ENCODE measurements at regions not wholly inside any gene's neighbourhood (a gene's known extent, or its start where the extent isn't known, plus 50 kb on each side); places are given as distances from the start of the nearest gene placed in this dataset.

- Histone ChIP-seq H3K9me3 (ENCODE audit: control insufficient read depth, insufficient read depth, low read length) (no peaks in the 10 kb centered on the region), H3K27ac (ENCODE audit: low read depth, low read length) (no peak overlapping the region), H3K4me3 (ENCODE audit: low read depth, low read length) (no peak overlapping the region), H3K27me3 (ENCODE audit: control insufficient read depth, insufficient read depth, low read length) (no peaks in the 10 kb centered on the region), H3K9ac (ENCODE audit: low read depth, low read length) (no peak overlapping the region), H3K4me1 (ENCODE audit: control insufficient read depth, insufficient read depth, low read length) (no peaks in the 10 kb centered on the region), H3K36me3 (ENCODE audit: control insufficient read depth, insufficient read depth, low read length) (no peaks in the 10 kb centered on the region)
Observed at GRCh38 chr10:108000365-108000764, 835.9 kb upstream of the SORCS1 start.

- Histone ChIP-seq H3K27ac (ENCODE audit: low read depth, low read length) (no peak overlapping the region), H3K27me3 (ENCODE audit: control insufficient read depth, insufficient read depth, low read length) (no peaks in the 10 kb centered on the region), H3K4me1 (ENCODE audit: control insufficient read depth, insufficient read depth, low read length) (peaks cover 4% of the 10 kb centered on the region; the same call in 1 of the 2 replicates), H3K9ac (ENCODE audit: low read depth, low read length) (no peak overlapping the region), H3K4me3 (ENCODE audit: low read depth, low read length) (no peak overlapping the region), H3K36me3 (ENCODE audit: control insufficient read depth, insufficient read depth, low read length) (no peaks in the 10 kb centered on the region), H3K9me3 (ENCODE audit: control insufficient read depth, insufficient read depth, low read length) (no peaks in the 10 kb centered on the region)
Observed at GRCh38 chr10:107994621-107995270, 830.2 kb upstream of the SORCS1 start.

- Histone ChIP-seq H3K36me3 (ENCODE audit: control insufficient read depth, insufficient read depth, low read length) (no peaks in the 10 kb centered on the region), H3K4me3 (ENCODE audit: low read depth, low read length) (no peak overlapping the region), H3K27me3 (ENCODE audit: control insufficient read depth, insufficient read depth, low read length) (no peaks in the 10 kb centered on the region), H3K27ac (ENCODE audit: low read depth, low read length) (no peak overlapping the region), H3K4me1 (ENCODE audit: control insufficient read depth, insufficient read depth, low read length) (no peaks in the 10 kb centered on the region), H3K9ac (ENCODE audit: low read depth, low read length) (no peak overlapping the region), H3K9me3 (ENCODE audit: control insufficient read depth, insufficient read depth, low read length) (no peaks in the 10 kb centered on the region)
Observed at GRCh38 chr10:107986571-107986970, 822.1 kb upstream of the SORCS1 start.

- H3K27me3 ChIP-seq (ENCODE audit: control insufficient read depth, insufficient read depth, low read length), result no peaks in the 10 kb centered on the region
- H3K27ac ChIP-seq (ENCODE audit: low read depth, low read length), result no peak overlapping the region
- no peaks in the 10 kb centered on the region for H3K36me3 ChIP-seq (ENCODE audit: control insufficient read depth, insufficient read depth, low read length)
- no peak overlapping the region for H3K9ac ChIP-seq (ENCODE audit: low read depth, low read length)
- no peak overlapping the region for H3K4me3 ChIP-seq (ENCODE audit: low read depth, low read length)
- H3K4me1 ChIP-seq (ENCODE audit: control insufficient read depth, insufficient read depth, low read length), result no peaks in the 10 kb centered on the region
- H3K9me3 ChIP-seq (ENCODE audit: control insufficient read depth, insufficient read depth, low read length), result no peaks in the 10 kb centered on the region
Observed at GRCh38 chr10:107984581-107984980, 820.1 kb upstream of the SORCS1 start.

- Histone ChIP-seq H3K9ac (ENCODE audit: low read depth, low read length) (no peak overlapping the region), H3K4me1 (ENCODE audit: control insufficient read depth, insufficient read depth, low read length) (no peaks in the 10 kb centered on the region), H3K9me3 (ENCODE audit: control insufficient read depth, insufficient read depth, low read length) (no peaks in the 10 kb centered on the region), H3K27me3 (ENCODE audit: control insufficient read depth, insufficient read depth, low read length) (no peaks in the 10 kb centered on the region), H3K27ac (ENCODE audit: low read depth, low read length) (no peak overlapping the region), H3K4me3 (ENCODE audit: low read depth, low read length) (no peak overlapping the region), H3K36me3 (ENCODE audit: control insufficient read depth, insufficient read depth, low read length) (no peaks in the 10 kb centered on the region)
Observed at GRCh38 chr10:107984149-107984548, 819.6 kb upstream of the SORCS1 start.

- no peaks in the 10 kb centered on the region for H3K27me3 ChIP-seq (ENCODE audit: control insufficient read depth, insufficient read depth, low read length)
- no peaks in the 10 kb centered on the region for H3K4me1 ChIP-seq (ENCODE audit: control insufficient read depth, insufficient read depth, low read length)
- H3K4me3 ChIP-seq (ENCODE audit: low read depth, low read length), result no peak overlapping the region
- no peak overlapping the region for H3K9ac ChIP-seq (ENCODE audit: low read depth, low read length)
- no peak overlapping the region for H3K27ac ChIP-seq (ENCODE audit: low read depth, low read length)
- no peaks in the 10 kb centered on the region for H3K36me3 ChIP-seq (ENCODE audit: control insufficient read depth, insufficient read depth, low read length)
- no peaks in the 10 kb centered on the region; the same call in 1 of the 2 replicates for H3K9me3 ChIP-seq (ENCODE audit: control insufficient read depth, insufficient read depth, low read length)
Observed at GRCh38 chr10:107978455-107978854, 813.9 kb upstream of the SORCS1 start.

GRCh38 chr10:107971973-107972372 is 807.5 kb upstream of the SORCS1 start:
- Histone ChIP-seq H3K36me3 (ENCODE audit: control insufficient read depth, insufficient read depth, low read length) (no peaks in the 10 kb centered on the region), H3K4me1 (ENCODE audit: control insufficient read depth, insufficient read depth, low read length) (no peaks in the 10 kb centered on the region), H3K27ac (ENCODE audit: low read depth, low read length) (no peak overlapping the region), H3K9me3 (ENCODE audit: control insufficient read depth, insufficient read depth, low read length) (no peaks in the 10 kb centered on the region), H3K9ac (ENCODE audit: low read depth, low read length) (no peak overlapping the region), H3K27me3 (ENCODE audit: control insufficient read depth, insufficient read depth, low read length) (no peaks in the 10 kb centered on the region), H3K4me3 (ENCODE audit: low read depth, low read length) (no peak overlapping the region)

- Histone ChIP-seq H3K27me3 (ENCODE audit: control insufficient read depth, insufficient read depth, low read length) (no peaks in the 10 kb centered on the region), H3K9ac (ENCODE audit: low read depth, low read length) (no peak overlapping the region), H3K27ac (ENCODE audit: low read depth, low read length) (no peak overlapping the region), H3K4me3 (ENCODE audit: low read depth, low read length) (no peak overlapping the region), H3K4me1 (ENCODE audit: control insufficient read depth, insufficient read depth, low read length) (no peaks in the 10 kb centered on the region), H3K36me3 (ENCODE audit: control insufficient read depth, insufficient read depth, low read length) (no peaks in the 10 kb centered on the region), H3K9me3 (ENCODE audit: control insufficient read depth, insufficient read depth, low read length) (no peaks in the 10 kb centered on the region)
Observed at GRCh38 chr10:107971411-107971810, 806.9 kb upstream of the SORCS1 start.

GRCh38 chr10:107970512-107970911 is 806.0 kb upstream of the SORCS1 start:
- H3K27me3 ChIP-seq (ENCODE audit: control insufficient read depth, insufficient read depth, low read length), result no peaks in the 10 kb centered on the region
- H3K9me3 ChIP-seq (ENCODE audit: control insufficient read depth, insufficient read depth, low read length), result no peaks in the 10 kb centered on the region
- no peaks in the 10 kb centered on the region for H3K4me1 ChIP-seq (ENCODE audit: control insufficient read depth, insufficient read depth, low read length)
- no peak overlapping the region for H3K9ac ChIP-seq (ENCODE audit: low read depth, low read length)
- no peak overlapping the region for H3K27ac ChIP-seq (ENCODE audit: low read depth, low read length)
- no peaks in the 10 kb centered on the region for H3K36me3 ChIP-seq (ENCODE audit: control insufficient read depth, insufficient read depth, low read length)
- no peak overlapping the region for H3K4me3 ChIP-seq (ENCODE audit: low read depth, low read length)

- no peaks in the 10 kb centered on the region for H3K27me3 ChIP-seq (ENCODE audit: control insufficient read depth, insufficient read depth, low read length)
Observed at GRCh38 chr10:107969936-107970335, 805.4 kb upstream of the SORCS1 start.

GRCh38 chr10:107966826-107967225 is 802.3 kb upstream of the SORCS1 start:
- Histone ChIP-seq H3K9me3 (ENCODE audit: control insufficient read depth, insufficient read depth, low read length) (no peaks in the 10 kb centered on the region), H3K9ac (ENCODE audit: low read depth, low read length) (no peak overlapping the region), H3K27me3 (ENCODE audit: control insufficient read depth, insufficient read depth, low read length) (no peaks in the 10 kb centered on the region), H3K27ac (ENCODE audit: low read depth, low read length) (no peak overlapping the region), H3K4me3 (ENCODE audit: low read depth, low read length) (no peak overlapping the region), H3K4me1 (ENCODE audit: control insufficient read depth, insufficient read depth, low read length) (no peaks in the 10 kb centered on the region), H3K36me3 (ENCODE audit: control insufficient read depth, insufficient read depth, low read length) (no peaks in the 10 kb centered on the region)

More at GRCh38 chr10:107969936-107970335, 805.4 kb upstream of the SORCS1 start:
- no peaks in the 10 kb centered on the region for H3K36me3 ChIP-seq (ENCODE audit: control insufficient read depth, insufficient read depth, low read length)
- no peaks in the 10 kb centered on the region for H3K4me1 ChIP-seq (ENCODE audit: control insufficient read depth, insufficient read depth, low read length)
- H3K27ac ChIP-seq (ENCODE audit: low read depth, low read length), result no peak overlapping the region
- H3K9ac ChIP-seq (ENCODE audit: low read depth, low read length), result no peak overlapping the region
- no peak overlapping the region for H3K4me3 ChIP-seq (ENCODE audit: low read depth, low read length)
- no peaks in the 10 kb centered on the region for H3K9me3 ChIP-seq (ENCODE audit: control insufficient read depth, insufficient read depth, low read length)

Data from HUES48 (cell line).